ENCODE measurements at regions not wholly inside any gene's neighbourhood (a gene's known extent, or its start where the extent isn't known, plus 50 kb on each side); places are given as distances from the start of the nearest gene placed in this dataset.

DNA sequence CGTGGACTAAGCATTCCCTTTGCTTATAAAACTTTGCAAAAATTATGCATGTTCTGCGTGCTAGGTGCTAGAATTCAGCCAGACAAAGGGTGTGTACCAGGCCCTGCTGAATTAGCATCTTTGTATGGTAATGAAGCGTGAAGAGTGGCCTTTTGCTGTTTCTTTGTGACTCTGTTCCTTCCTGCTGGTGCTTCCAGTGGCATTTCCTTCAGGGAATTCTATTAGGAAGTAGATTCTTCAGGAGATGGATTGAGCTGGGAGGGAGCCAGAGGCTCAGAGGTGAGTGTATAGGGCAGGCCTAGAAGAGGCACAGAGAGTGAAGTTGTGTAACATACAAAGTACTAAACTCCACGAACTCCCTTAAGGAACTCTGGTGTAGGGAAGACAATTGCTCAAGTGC is 73.9 kb upstream of the ASIC2 start:
- Histone ChIP-seq H4K20me1 (ENCODE audit: insufficient read depth, low read length) (no peaks in the 10 kb centered on the region), H3K27ac (ENCODE audit: low read length) (no peak overlapping the region), H3K27me3 (replicated peaks; ENCODE audit: insufficient read depth, low read length) (no peaks in the 10 kb centered on the region), H3K4me2 (ENCODE audit: low read depth, low read length) (no peak overlapping the region), H3K4me3 (ENCODE audit: low read length) (no peak overlapping the region), H3K79me2 (ENCODE audit: low read length) (no peaks in the 10 kb centered on the region), H3K9ac (ENCODE audit: low read length) (no peak overlapping the region), H3K4me1 (ENCODE audit: low read length) (no peaks in the 10 kb centered on the region), H3K9me2 (replicated peaks; ENCODE audit: insufficient read depth, low read length) (no peaks in the 10 kb centered on the region), H3K9me3 (replicated peaks; ENCODE audit: insufficient read depth, low read length) (no peaks in the 10 kb centered on the region), H2AFZ (ENCODE audit: low read length) (no peak overlapping the region), H3F3A (ENCODE audit: insufficient read depth, low read length) (no peaks in the 10 kb centered on the region), H3K36me3 (replicated peaks; ENCODE audit: insufficient read depth, low read length) (no peaks in the 10 kb centered on the region)
- TF ChIP-seq EZH2 (optimal IDR thresholded peaks at IDR 0.05; ENCODE audit: low read depth, low read length): no peak
- TF ChIP-seq, protein P1, sequence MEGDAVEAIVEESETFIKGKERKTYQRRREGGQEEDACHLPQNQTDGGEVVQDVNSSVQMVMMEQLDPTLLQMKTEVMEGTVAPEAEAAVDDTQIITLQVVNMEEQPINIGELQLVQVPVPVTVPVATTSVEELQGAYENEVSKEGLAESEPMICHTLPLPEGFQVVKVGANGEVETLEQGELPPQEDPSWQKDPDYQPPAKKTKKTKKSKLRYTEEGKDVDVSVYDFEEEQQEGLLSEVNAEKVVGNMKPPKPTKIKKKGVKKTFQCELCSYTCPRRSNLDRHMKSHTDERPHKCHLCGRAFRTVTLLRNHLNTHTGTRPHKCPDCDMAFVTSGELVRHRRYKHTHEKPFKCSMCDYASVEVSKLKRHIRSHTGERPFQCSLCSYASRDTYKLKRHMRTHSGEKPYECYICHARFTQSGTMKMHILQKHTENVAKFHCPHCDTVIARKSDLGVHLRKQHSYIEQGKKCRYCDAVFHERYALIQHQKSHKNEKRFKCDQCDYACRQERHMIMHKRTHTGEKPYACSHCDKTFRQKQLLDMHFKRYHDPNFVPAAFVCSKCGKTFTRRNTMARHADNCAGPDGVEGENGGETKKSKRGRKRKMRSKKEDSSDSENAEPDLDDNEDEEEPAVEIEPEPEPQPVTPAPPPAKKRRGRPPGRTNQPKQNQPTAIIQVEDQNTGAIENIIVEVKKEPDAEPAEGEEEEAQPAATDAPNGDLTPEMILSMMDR (IDR thresholded peaks at IDR 0.05; ENCODE audit: low read length): no peak
- no peak for TF ChIP-seq EZH2phosphoT487 (IDR thresholded peaks at IDR 0.05; ENCODE audit: low read length)
- DNase-seq: no peak

DNA sequence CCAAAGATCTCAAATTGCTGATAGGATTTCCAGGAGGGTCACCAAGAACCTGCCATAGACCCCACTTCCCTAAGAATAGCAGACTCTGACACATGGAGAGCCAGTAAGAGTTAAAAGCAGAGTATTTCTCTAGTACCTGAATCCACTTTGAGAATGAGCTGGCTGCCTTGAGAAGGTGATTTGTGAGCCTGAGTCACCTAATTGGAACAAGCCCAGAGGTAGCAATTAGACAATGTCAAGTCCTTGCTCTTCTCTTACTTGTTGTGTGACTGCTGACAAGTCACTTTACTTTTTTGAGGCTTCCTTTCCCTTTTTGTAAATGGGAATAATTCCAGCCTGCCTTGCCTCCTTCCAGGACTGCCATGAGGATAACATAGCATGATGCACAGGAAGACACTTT is 76.1 kb upstream of the ASIC2 start:
- Histone ChIP-seq H3K4me2 (ENCODE audit: low read depth, low read length) (no peak overlapping the region), H2AFZ (ENCODE audit: low read length) (no peak overlapping the region), H3K27me3 (replicated peaks; ENCODE audit: insufficient read depth, low read length) (no peaks in the 10 kb centered on the region), H3K79me2 (ENCODE audit: low read length) (no peaks in the 10 kb centered on the region), H3K9me3 (replicated peaks; ENCODE audit: insufficient read depth, low read length) (no peaks in the 10 kb centered on the region), H3K4me1 (ENCODE audit: low read length) (no peaks in the 10 kb centered on the region), H3K9me2 (replicated peaks; ENCODE audit: insufficient read depth, low read length) (no peaks in the 10 kb centered on the region), H3K9ac (ENCODE audit: low read length) (no peak overlapping the region), H4K20me1 (ENCODE audit: insufficient read depth, low read length) (no peaks in the 10 kb centered on the region), H3K27ac (ENCODE audit: low read length) (no peak overlapping the region), H3K36me3 (replicated peaks; ENCODE audit: insufficient read depth, low read length) (no peaks in the 10 kb centered on the region), H3K4me3 (ENCODE audit: low read length) (no peak overlapping the region), H3F3A (ENCODE audit: insufficient read depth, low read length) (no peaks in the 10 kb centered on the region)
- TF ChIP-seq, protein P1 (IDR thresholded peaks at IDR 0.05; ENCODE audit: low read length): no peak
- no peak for TF ChIP-seq EZH2 (optimal IDR thresholded peaks at IDR 0.05; ENCODE audit: low read depth, low read length)
- no peak for TF ChIP-seq EZH2phosphoT487 (IDR thresholded peaks at IDR 0.05; ENCODE audit: low read length)
- no peak for DNase-seq

DNA sequence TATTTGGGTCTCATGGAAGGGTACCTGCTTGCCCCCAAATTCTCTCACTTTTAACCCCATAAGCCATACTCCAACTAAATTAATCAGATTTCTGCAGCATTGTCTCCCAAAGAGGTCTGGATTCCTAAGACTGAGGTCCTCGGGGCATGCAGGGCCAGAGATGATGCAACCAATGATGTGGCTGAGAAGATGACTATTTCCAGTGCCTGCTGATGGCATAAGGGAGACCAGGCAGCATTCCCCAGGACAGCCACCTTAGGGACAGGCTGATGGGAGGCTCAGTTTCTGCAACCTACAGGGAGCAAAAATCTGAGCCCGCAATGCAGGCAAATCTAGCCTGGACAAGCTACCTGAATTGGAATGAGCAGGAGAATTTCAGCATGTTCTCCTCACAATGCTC is 76.8 kb upstream of the ASIC2 start:
- DNase-seq: no peak
- Histone ChIP-seq H3K36me3 (replicated peaks; ENCODE audit: insufficient read depth, low read length) (no peaks in the 10 kb centered on the region), H2AFZ (ENCODE audit: low read length) (no peak overlapping the region), H4K20me1 (ENCODE audit: insufficient read depth, low read length) (no peaks in the 10 kb centered on the region), H3K27ac (ENCODE audit: low read length) (no peak overlapping the region), H3K9me3 (replicated peaks; ENCODE audit: insufficient read depth, low read length) (no peaks in the 10 kb centered on the region), H3K4me3 (ENCODE audit: low read length) (no peak overlapping the region), H3K9ac (ENCODE audit: low read length) (no peak overlapping the region), H3K27me3 (replicated peaks; ENCODE audit: insufficient read depth, low read length) (no peaks in the 10 kb centered on the region), H3K4me2 (ENCODE audit: low read depth, low read length) (no peak overlapping the region), H3K79me2 (ENCODE audit: low read length) (no peaks in the 10 kb centered on the region), H3K9me2 (replicated peaks; ENCODE audit: insufficient read depth, low read length) (no peaks in the 10 kb centered on the region), H3F3A (ENCODE audit: insufficient read depth, low read length) (no peaks in the 10 kb centered on the region), H3K4me1 (ENCODE audit: low read length) (no peaks in the 10 kb centered on the region)
- no peak for TF ChIP-seq EZH2 (optimal IDR thresholded peaks at IDR 0.05; ENCODE audit: low read depth, low read length)
- no peak for TF ChIP-seq EZH2phosphoT487 (IDR thresholded peaks at IDR 0.05; ENCODE audit: low read length)
- TF ChIP-seq, protein P1 (IDR thresholded peaks at IDR 0.05; ENCODE audit: low read length): no peak

Data from MM.1S (cell line).